Myocyte (in vitro differentiated cells): ENCODE measurements at regions not wholly inside any gene's neighbourhood (a gene's known extent, or its start where the extent isn't known, plus 50 kb on each side); places are given as distances from the start of the nearest gene placed in this dataset.

Experiments
- DNase-seq: peaks from one replicate; pipeline ENCODE4 v3.0.0-alpha.2; 2012; ENCODE audit warnings: low read depth

GRCh38 chr20:22438346-22438745, 146.0 kb downstream of the FOXA2 start:
- DNase-seq = no peak

- no peak for DNase-seq
Measured at GRCh38 chr20:22437354-22437753, 147.0 kb downstream of the FOXA2 start.

- DNase-seq = no peak
Measured at GRCh38 chr20:22431419-22431818, 153.0 kb downstream of the FOXA2 start.

GRCh38 chr20:22430746-22431168, 153.6 kb downstream of the FOXA2 start:
- no peak for DNase-seq

- DNase-seq = peak; percentile 3
Measured at GRCh38 chr20:22430154-22430745, 154.1 kb downstream of the FOXA2 start.

- DNase-seq = no peak
Measured at GRCh38 chr20:22429175-22430153, 154.9 kb downstream of the FOXA2 start.

GRCh38 chr20:22428051-22428450, 156.3 kb downstream of the FOXA2 start:
- DNase-seq = no peak

GRCh38 chr20:22426772-22427171, 157.6 kb downstream of the FOXA2 start:
- no peak for DNase-seq

GRCh38 chr20:22425344-22426295, 158.8 kb downstream of the FOXA2 start:
- no peak for DNase-seq

- no peak for DNase-seq
Measured at GRCh38 chr20:22423190-22423832, 161.1 kb downstream of the FOXA2 start.

GRCh38 chr20:22420116-22420598, 164.2 kb downstream of the FOXA2 start:
- no peak for DNase-seq

- no peak for DNase-seq
Measured at GRCh38 chr20:22418738-22419137, 165.6 kb downstream of the FOXA2 start.

- peak; percentile 27 for DNase-seq
Measured at GRCh38 chr20:22414305-22414742, 170.0 kb downstream of the FOXA2 start.

- DNase-seq = no peak
Measured at GRCh38 chr20:22412977-22413868, 171.1 kb downstream of the FOXA2 start.

- DNase-seq = no peak
Measured at GRCh38 chr20:22411627-22412450, 172.5 kb downstream of the FOXA2 start.

- no peak for DNase-seq
Measured at GRCh38 chr20:22411286-22411626, 173.1 kb downstream of the FOXA2 start.

GRCh38 chr20:22410556-22411130, 173.7 kb downstream of the FOXA2 start:
- no peak for DNase-seq
